ENCODE measurements at regions not wholly inside any gene's neighbourhood (a gene's known extent, or its start where the extent isn't known, plus 50 kb on each side); places are given as distances from the start of the nearest gene placed in this dataset.

- TF ChIP-seq CTCF (IDR thresholded peaks at IDR 0.05; ENCODE audit: low read length) (no peak), EZH2 (IDR thresholded peaks at IDR 0.05; ENCODE audit: borderline replicate concordance, low read length) (no peak)
Observed at GRCh38 chr2:191500566-191500883, 177.4 kb upstream of the NABP1 start.
